ENCODE measurements at regions not wholly inside any gene's neighbourhood (a gene's known extent, or its start where the extent isn't known, plus 50 kb on each side); places are given as distances from the start of the nearest gene placed in this dataset.

- DNase-seq = no peak
Observed at GRCh38 chr21:35649186-35649585, 411.1 kb downstream of the SETD4 start.

- no peak for DNase-seq
Observed at GRCh38 chr21:35648512-35648911, 411.8 kb downstream of the SETD4 start.

- DNase-seq = no peak
Observed at GRCh38 chr21:35646606-35647005, 413.7 kb downstream of the SETD4 start.

- no peak for DNase-seq
Observed at GRCh38 chr21:35645991-35646390, 414.3 kb downstream of the SETD4 start.

GRCh38 chr21:35644523-35644922 is 415.8 kb downstream of the SETD4 start:
- no peak for DNase-seq

- no peak for DNase-seq
Observed at GRCh38 chr21:35643176-35643575, 417.1 kb downstream of the SETD4 start.

- no peak for DNase-seq
Observed at GRCh38 chr21:35641271-35642016, 418.9 kb downstream of the SETD4 start.

GRCh38 chr21:35637431-35637830 is 422.9 kb downstream of the SETD4 start:
- no peak for DNase-seq

GRCh38 chr21:35635994-35636393 is 424.3 kb downstream of the SETD4 start:
- DNase-seq = no peak

- DNase-seq = no peak
Observed at GRCh38 chr21:35635261-35635660, 425.1 kb downstream of the SETD4 start.

GRCh38 chr21:35633501-35633900 is 426.8 kb downstream of the SETD4 start:
- no peak for DNase-seq

- no peak for DNase-seq
Observed at GRCh38 chr21:35632711-35633110, 427.6 kb downstream of the SETD4 start.

- DNase-seq = no peak
Observed at GRCh38 chr21:35628316-35628715, 432.0 kb downstream of the SETD4 start.

- no peak for DNase-seq
Observed at GRCh38 chr21:35627462-35627861, 432.9 kb downstream of the SETD4 start.

GRCh38 chr21:35625576-35625975 is 434.8 kb downstream of the SETD4 start:
- DNase-seq = no peak

GRCh38 chr21:35624901-35625300 is 435.4 kb downstream of the SETD4 start:
- DNase-seq = no peak

- no peak for DNase-seq
Observed at GRCh38 chr21:35622612-35623011, 437.7 kb downstream of the SETD4 start.

GRCh38 chr21:35619184-35619583 is 441.1 kb downstream of the SETD4 start:
- no peak for DNase-seq

- no peak for DNase-seq
Observed at GRCh38 chr21:35617491-35617890, 442.8 kb downstream of the SETD4 start.

- peak in 1 of 56 donors; percentile 22 for DNase-seq
Observed at GRCh38 chr21:35616090-35616489, 444.2 kb downstream of the SETD4 start.

GRCh38 chr21:35615325-35615724 is 445.0 kb downstream of the SETD4 start:
- no peak for DNase-seq

GRCh38 chr21:35614396-35614921 is 445.9 kb downstream of the SETD4 start:
- DNase-seq = no peak

GRCh38 chr21:35611708-35612132 is 448.6 kb downstream of the SETD4 start:
- DNase-seq = no peak
